IMR-90 (cell line): ENCODE measurements at regions not wholly inside any gene's neighbourhood (a gene's known extent, or its start where the extent isn't known, plus 50 kb on each side); places are given as distances from the start of the nearest gene placed in this dataset.

Experiments
- ATAC-seq: fragments of 200-7000 bp; cut with Tn5 transposase; 2 replicates; pipeline ENCODE4 v1.9.1; 2020; ENCODE audit warnings: low read depth, mild to moderate bottlenecking, moderate library complexity
- BruUV-seq: library from RNA; stranded (reverse); fragments of 400-500 nt; replicated peaks from 2 replicates; lab custom pipeline; 2021; lab: Mats Ljungman, UMichigan
- CTCF ChIA-PET: fragments of 300-600 bp; formaldehyde crosslinking; extraction: SDS; loops from one replicate; lab custom pipeline; 2021; ENCODE audit warnings: antibody characterized with exemption; lab: Yijun Ruan, JAX
- POLR2A ChIA-PET: fragments of 300-600 bp; sonication (Branson Sonifier 250); formaldehyde crosslinking; loops from one replicate; lab custom pipeline; 2022; ENCODE audit warnings: antibody characterized with exemption; ENCODE audit not compliant: unreplicated experiment; lab: Charles Lee
- DNase-seq: peaks from one replicate; pipeline ENCODE4 v3.0.0; 2013
- H2AFZ ChIP-seq: replicated peaks from 2 replicates; pipeline ENCODE3; 2013; ENCODE audit warnings: low read length, mild to moderate bottlenecking; ENCODE audit not compliant: poor library complexity
- H2AK5ac ChIP-seq: 2 replicates; pipeline ENCODE4 v1.6.1; 2013; ENCODE audit warnings: low read depth, low read length, inconsistent platforms
- H2AK9ac ChIP-seq: replicated peaks from 2 replicates; pipeline ENCODE3; 2013; ENCODE audit warnings: mild to moderate bottlenecking, low read depth, low read length, moderate library complexity; ENCODE audit not compliant: poor library complexity
- H2BK120ac ChIP-seq: 2 replicates; pipeline ENCODE4 v1.6.1; 2013; ENCODE audit warnings: low read depth, low read length, inconsistent platforms
- H2BK15ac ChIP-seq: 3 replicates; pipeline ENCODE4 v1.6.1; 2013; ENCODE audit warnings: low read depth, low read length, inconsistent platforms
- H2BK20ac ChIP-seq: 2 replicates; pipeline ENCODE4 v1.6.1; 2013; ENCODE audit warnings: low read depth, mild to moderate bottlenecking, inconsistent platforms, low read length, moderate library complexity
- H2BK5ac ChIP-seq: 2 replicates; pipeline ENCODE4 v1.6.1; 2013; ENCODE audit warnings: mild to moderate bottlenecking, low read depth, low read length, inconsistent platforms; ENCODE audit not compliant: poor library complexity, severe bottlenecking
- H3K14ac ChIP-seq: replicated peaks from 2 replicates; pipeline ENCODE4 v1.6.1; 2013; ENCODE audit warnings: low read depth, low read length, inconsistent platforms
- H3K18ac ChIP-seq: 2 replicates; pipeline ENCODE4 v1.6.1; 2013; ENCODE audit warnings: low read depth, low read length, control low read depth
- H3K23ac ChIP-seq: 2 replicates; pipeline ENCODE4 v1.6.1; 2013; ENCODE audit warnings: low read depth, low read length, inconsistent platforms
- H3K27ac ChIP-seq: 2 replicates; pipeline ENCODE4 v1.5.1; 2013; ENCODE audit warnings: mild to moderate bottlenecking, control low read depth, low read length; ENCODE audit not compliant: insufficient read depth
- H3K27me3 ChIP-seq: 2 replicates; pipeline ENCODE4 v1.6.1; 2013; ENCODE audit warnings: low read length; ENCODE audit not compliant: control insufficient read depth, insufficient read depth
- H3K36me3 ChIP-seq: 2 replicates; pipeline ENCODE4 v1.6.1; 2013; ENCODE audit warnings: low read length, mixed read lengths; ENCODE audit not compliant: control insufficient read depth, insufficient read depth
- H3K4ac ChIP-seq: 2 replicates; pipeline ENCODE4 v1.6.1; 2013; ENCODE audit warnings: low read depth, low read length, inconsistent platforms
- H3K4me1 ChIP-seq: 2 replicates; pipeline ENCODE4 v1.6.1; 2013; ENCODE audit warnings: low read length, mixed read lengths; ENCODE audit not compliant: control insufficient read depth, insufficient read depth
- H3K4me2 ChIP-seq: 2 replicates; pipeline ENCODE4 v1.6.1; 2013; ENCODE audit warnings: low read depth, mild to moderate bottlenecking, control low read depth, low read length, moderate library complexity
- H3K4me3 ChIP-seq: 2 replicates; pipeline ENCODE4 v1.5.1; 2013; ENCODE audit warnings: low read depth, mild to moderate bottlenecking, control low read depth, low read length, moderate library complexity; ENCODE audit not compliant: insufficient read depth
- H3K56ac ChIP-seq: 2 replicates; pipeline ENCODE4 v1.6.1; 2013; ENCODE audit warnings: low read length, inconsistent platforms; ENCODE audit not compliant: insufficient read depth; ENCODE audit errors: extremely low read depth
- H3K79me1 ChIP-seq, 2 experiments: 2 replicates each; pipeline ENCODE4 v1.6.1; 2013; ENCODE audit warnings: low read length in 2 of 2, inconsistent platforms in 1 of 2, low read depth in 1 of 2
- H3K9ac ChIP-seq: 2 replicates; pipeline ENCODE4 v1.6.1; 2013; ENCODE audit warnings: low read depth, low read length, control low read depth
- H3K9me1 ChIP-seq: 2 replicates; pipeline ENCODE4 v1.6.1; 2013; ENCODE audit warnings: low read length, inconsistent platforms; ENCODE audit not compliant: insufficient read depth
- H3K9me3 ChIP-seq: 2 replicates; pipeline ENCODE4 v1.6.1; 2013; ENCODE audit warnings: low read length; ENCODE audit not compliant: control insufficient read depth, insufficient read depth
- H4K20me1 ChIP-seq: 2 replicates; pipeline ENCODE4 v1.6.1; 2013; ENCODE audit warnings: low read length, inconsistent platforms; ENCODE audit not compliant: insufficient read depth
- H4K5ac ChIP-seq: 2 replicates; pipeline ENCODE4 v1.6.1; 2013; ENCODE audit warnings: mild to moderate bottlenecking, low read depth, low read length, control low read depth
- H4K8ac ChIP-seq, 2 experiments: 2 replicates each; pipeline ENCODE4 v1.6.1; 2013; ENCODE audit warnings: low read depth in 2 of 2, low read length in 2 of 2, control low read depth in 1 of 2, inconsistent platforms in 1 of 2
- H4K91ac ChIP-seq: 2 replicates; pipeline ENCODE4 v1.6.1; 2013; ENCODE audit warnings: low read depth, low read length, inconsistent platforms; ENCODE audit not compliant: insufficient read depth
- ELK1 ChIP-seq: fragments of 150-350 bp; IDR thresholded peaks from 2 replicates; pipeline ENCODE4 v1.6.1; 2016; ENCODE audit warnings: low read depth, mild to moderate bottlenecking, low read length, moderate library complexity, borderline replicate concordance
- POLR2A ChIP-seq: IDR thresholded peaks from 2 replicates; pipeline ENCODE4 v1.6.1; 2012; ENCODE audit warnings: mild to moderate bottlenecking, low read depth, low read length
- RFX5 ChIP-seq: IDR thresholded peaks from 2 replicates; pipeline ENCODE4 v1.8.0; 2012; ENCODE audit warnings: low read depth, mild to moderate bottlenecking, low read length, moderate library complexity
- WGBS, 2 experiments: methylation state at CpG; one replicate each; pipeline versions ENCODE4 v1.1.5 to v1.1.7; 2013; ENCODE audit warnings: missing lambda C conversion rate in 2 of 2; ENCODE audit not compliant: insufficient read length in 1 of 2; ENCODE audit errors: extremely low coverage in 2 of 2; 5-methylcytosine and 5-hydroxymethylcytosine counted together
- dilution Hi-C: fragments of 300-500 bp; cut with HindIII; formaldehyde crosslinking; loops from one replicate; pipeline ENCODE4 v1.14.3; 2018; ENCODE audit warnings: low sequenced_read_pairs; ENCODE audit not compliant: unreplicated experiment
- in situ Hi-C: fragments of 300-500 bp; cut with MboI; formaldehyde crosslinking; loops from 3 replicates; pipeline ENCODE4 v1.14.3; 2019; ENCODE audit warnings: low sequenced_read_pairs, inconsistent platforms, mixed read lengths
- intact Hi-C: fragments of 100-400 bp; cut with micrococcal nuclease; formaldehyde crosslinking; loops from 2 replicates; pipeline ENCODE4 v1.10.0; 2022
- TF ChIP-seq, protein P1 (sequence below): fragments of 150-350 bp; IDR thresholded peaks from 2 replicates; pipeline ENCODE4 v1.6.1; 2017; ENCODE audit warnings: mild to moderate bottlenecking, antibody characterized with exemption, low read length, low read depth

DNA sequence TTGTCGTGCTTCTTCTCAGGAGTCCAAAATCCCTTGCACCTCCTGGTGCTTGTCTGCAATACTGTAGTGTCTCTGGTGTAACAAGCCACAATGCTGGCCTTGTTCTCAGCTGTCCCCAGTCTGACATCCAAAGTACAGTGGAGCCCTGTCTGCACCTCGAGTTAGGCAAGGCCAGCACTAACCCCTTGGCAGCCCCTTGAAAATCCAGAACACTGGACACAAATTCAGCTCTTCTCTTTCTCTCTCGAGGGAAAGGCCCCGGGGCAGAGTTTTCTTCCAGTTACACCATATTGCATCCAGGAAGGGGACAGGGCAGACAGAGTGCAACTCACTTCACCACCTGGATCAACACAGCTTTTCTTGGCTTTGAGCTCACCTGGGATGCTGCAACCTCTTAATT, 91.3 kb upstream of the ATP10A start:
- Histone ChIP-seq H2AK5ac (no peak overlapping the region), H3K4ac (no peak overlapping the region), H3K9ac (no peak overlapping the region), H3K27me3 (peaks cover 2% of the 10 kb centered on the region; the same call in 1 of the 2 replicates), H2BK20ac (no peak overlapping the region), H2AFZ (no peak overlapping the region), H3K4me1 (no peaks in the 10 kb centered on the region), H4K5ac (no peak overlapping the region), H2BK120ac (no peak overlapping the region), H3K18ac (no peak overlapping the region), H3K23ac (no peak overlapping the region), H3K56ac (no peak overlapping the region), H4K91ac (no peak overlapping the region), H3K9me3 (no peaks in the 10 kb centered on the region), H4K20me1 (no peaks in the 10 kb centered on the region), H4K8ac (no peak overlapping the region), H3K4me2 (no peak overlapping the region), H3K36me3 (no peaks in the 10 kb centered on the region), H3K27ac (no peak overlapping the region), H2BK15ac (no peak overlapping the region), H3K79me1 (no peaks in the 10 kb centered on the region), H3K4me3 (no peak overlapping the region), H3K14ac (no peak overlapping the region), H3K9me1 (peaks cover 4% of the 10 kb centered on the region; the same call in 1 of the 2 replicates), H2AK9ac (no peak overlapping the region), H2BK5ac (no peak overlapping the region)
- TF ChIP-seq, protein P1, sequence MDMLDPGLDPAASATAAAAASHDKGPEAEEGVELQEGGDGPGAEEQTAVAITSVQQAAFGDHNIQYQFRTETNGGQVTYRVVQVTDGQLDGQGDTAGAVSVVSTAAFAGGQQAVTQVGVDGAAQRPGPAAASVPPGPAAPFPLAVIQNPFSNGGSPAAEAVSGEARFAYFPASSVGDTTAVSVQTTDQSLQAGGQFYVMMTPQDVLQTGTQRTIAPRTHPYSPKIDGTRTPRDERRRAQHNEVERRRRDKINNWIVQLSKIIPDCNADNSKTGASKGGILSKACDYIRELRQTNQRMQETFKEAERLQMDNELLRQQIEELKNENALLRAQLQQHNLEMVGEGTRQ = no peak
- no peak for TF ChIP-seq POLR2A
- no peak for TF ChIP-seq RFX5
- TF ChIP-seq ELK1 = no peak
- dilution Hi-C loops = no loop called here
- no peak for DNase-seq
- WGBS, 2 experiments = no CpG with 5 or more reads among the region's 4 CpGs
- ATAC-seq = no peak
- CTCF ChIA-PET = no interaction called here
- no TSS peak for BruUV-seq
- in situ Hi-C loops = no loop called here
- POLR2A ChIA-PET = no interaction called here
- intact Hi-C loops = no loop called here
